GM19043 (cell line): ENCODE measurements at regions not wholly inside any gene's neighbourhood (a gene's known extent, or its start where the extent isn't known, plus 50 kb on each side); places are given as distances from the start of the nearest gene placed in this dataset.
"Not testable (repeated sequence)": the region's sequence is repeated elsewhere in the genome, so short reads cannot be mapped to it uniquely, and the experiment has no call there.

Experiments
- ATAC-seq: cut with Tn5 transposase; IDR thresholded peaks from one replicate; pipeline ENCODE4 v1.9.1; 2021; ENCODE audit warnings: low read depth; ENCODE audit not compliant: unreplicated experiment

GRCh38 chr2:163983911-163984310 lies 248.1 kb upstream of the FIGN start:
- ATAC-seq, result no peak

GRCh38 chr2:163982938-163983337 lies 247.1 kb upstream of the FIGN start:
- ATAC-seq, result no peak

GRCh38 chr2:163974766-163975165 lies 239.0 kb upstream of the FIGN start:
- no peak for ATAC-seq

- no peak for ATAC-seq
These were observed 234.4 kb upstream of the FIGN start for GRCh38 chr2:163970058-163970813.

- not testable (repeated sequence) for ATAC-seq
These were observed 228.5 kb upstream of the FIGN start for GRCh38 chr2:163964278-163964677.

GRCh38 chr2:163953390-163953907 lies 217.6 kb upstream of the FIGN start:
- ATAC-seq, result no peak

GRCh38 chr2:163951312-163951711 lies 215.5 kb upstream of the FIGN start:
- ATAC-seq, result no peak

GRCh38 chr2:163949693-163950092 lies 213.9 kb upstream of the FIGN start:
- no peak for ATAC-seq

- ATAC-seq, result no peak
These were observed 208.5 kb upstream of the FIGN start for GRCh38 chr2:163944347-163944737.

GRCh38 chr2:163943403-163944346 lies 207.9 kb upstream of the FIGN start:
- no peak for ATAC-seq

GRCh38 chr2:163934131-163934530 lies 198.3 kb upstream of the FIGN start:
- no peak for ATAC-seq

- no peak for ATAC-seq
These were observed 183.9 kb upstream of the FIGN start for GRCh38 chr2:163919717-163920116.

- ATAC-seq, result not testable (repeated sequence)
These were observed 178.7 kb upstream of the FIGN start for GRCh38 chr2:163914486-163914885.

GRCh38 chr2:163913532-163913944 lies 177.7 kb upstream of the FIGN start:
- ATAC-seq, result not testable (repeated sequence)

GRCh38 chr2:163909411-163910080 lies 173.7 kb upstream of the FIGN start:
- no peak for ATAC-seq

- ATAC-seq, result no peak
These were observed 170.6 kb upstream of the FIGN start for GRCh38 chr2:163906410-163906809.

GRCh38 chr2:163897799-163898198 lies 162.0 kb upstream of the FIGN start:
- ATAC-seq, result no peak

- ATAC-seq, result not testable (repeated sequence)
These were observed 157.6 kb upstream of the FIGN start for GRCh38 chr2:163893444-163893843.

GRCh38 chr2:163888591-163888990 lies 152.8 kb upstream of the FIGN start:
- no peak for ATAC-seq

- no peak for ATAC-seq
These were observed 151.4 kb upstream of the FIGN start for GRCh38 chr2:163887182-163887581.

GRCh38 chr2:163884416-163884815 lies 148.6 kb upstream of the FIGN start:
- no peak for ATAC-seq
